Activated CD8-positive, alpha-beta T cell treated with anti-CD3 and anti-CD28 coated beads, Interleukin-2, amount 10 ng/mL, durations not matched to agents 7 days and 5 days (primary cell): ENCODE measurements at regions not wholly inside any gene's neighbourhood (a gene's known extent, or its start where the extent isn't known, plus 50 kb on each side); places are given as distances from the start of the nearest gene placed in this dataset.
"Not testable (repeated sequence)": the region's sequence is repeated elsewhere in the genome, so short reads cannot be mapped to it uniquely, and the experiment has no call there.

ENCODE experiments used
- ATAC-seq: fragments of 150-1000 bp; cut with Tn5 transposase; one replicate; pipeline ENCODE4 v1.10.0; 2021; ENCODE audit warnings: moderate library complexity
- CTCF ChIA-PET: fragments of 350-600 bp; sonication (Branson Sonifier 250); formaldehyde crosslinking; loops from one replicate; lab custom pipeline; 2021; ENCODE audit warnings: antibody characterized with exemption; lab: Charles Lee
- POLR2A ChIA-PET: fragments of 350-600 bp; sonication (Branson Sonifier 250); formaldehyde crosslinking; loops from one replicate; lab custom pipeline; 2021; ENCODE audit warnings: antibody characterized with exemption; lab: Charles Lee
- DNase-seq: peaks from one replicate; pipeline ENCODE4 v3.0.0-alpha.2; 2020
- H3K27ac Mint-ChIP-seq: one replicate; pipeline ENCODE4 v1.8.0; 2021; ENCODE audit warnings: mild to moderate bottlenecking, mixed read lengths
- H3K27me3 Mint-ChIP-seq: one replicate; pipeline ENCODE4 v1.8.0; 2021; ENCODE audit warnings: low read depth, mixed read lengths
- H3K36me3 Mint-ChIP-seq: one replicate; pipeline ENCODE4 v1.8.0; 2021; ENCODE audit warnings: low read depth, mixed read lengths
- H3K4me1 Mint-ChIP-seq: one replicate; pipeline ENCODE4 v1.8.0; 2021; ENCODE audit warnings: low read depth, mixed read lengths
- H3K4me3 Mint-ChIP-seq: one replicate; pipeline ENCODE4 v1.8.0; 2021; ENCODE audit warnings: mild to moderate bottlenecking, mixed read lengths
- H3K9me3 Mint-ChIP-seq: one replicate; pipeline ENCODE4 v1.8.0; 2022; ENCODE audit warnings: mixed read lengths; ENCODE audit not compliant: insufficient read depth

DNA sequence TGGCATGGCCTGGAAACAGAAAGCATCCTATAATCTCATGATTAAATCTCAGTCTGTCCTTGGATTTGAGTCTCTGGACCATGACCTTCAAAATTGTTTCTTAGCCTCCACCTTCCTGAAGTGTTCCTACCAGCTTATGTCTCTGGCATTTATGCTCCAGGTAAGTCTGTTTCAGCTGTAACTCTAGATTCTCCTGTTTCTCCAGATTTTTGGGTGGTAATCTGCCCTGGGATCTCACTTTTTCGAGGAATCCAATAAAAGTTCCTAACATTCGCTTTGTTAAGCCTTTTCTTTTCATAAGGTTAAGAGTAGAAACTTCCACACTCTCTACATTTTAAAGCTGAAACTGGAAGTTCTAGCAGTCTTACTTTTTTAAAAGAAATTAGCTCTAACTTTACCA, 318.5 kb downstream of the C6orf118 start:
- no peak for DNase-seq
- Mint-ChIP-seq H3K4me1 (no peaks in the 10 kb centered on the region), H3K9me3 (peaks cover 8% of the 10 kb centered on the region), H3K27me3 (no peaks in the 10 kb centered on the region), H3K4me3 (no peak overlapping the region), H3K36me3 (no peaks in the 10 kb centered on the region), H3K27ac (no peak overlapping the region)
- POLR2A ChIA-PET = no interaction called here
- CTCF ChIA-PET = no interaction called here
- no peak for ATAC-seq

DNA sequence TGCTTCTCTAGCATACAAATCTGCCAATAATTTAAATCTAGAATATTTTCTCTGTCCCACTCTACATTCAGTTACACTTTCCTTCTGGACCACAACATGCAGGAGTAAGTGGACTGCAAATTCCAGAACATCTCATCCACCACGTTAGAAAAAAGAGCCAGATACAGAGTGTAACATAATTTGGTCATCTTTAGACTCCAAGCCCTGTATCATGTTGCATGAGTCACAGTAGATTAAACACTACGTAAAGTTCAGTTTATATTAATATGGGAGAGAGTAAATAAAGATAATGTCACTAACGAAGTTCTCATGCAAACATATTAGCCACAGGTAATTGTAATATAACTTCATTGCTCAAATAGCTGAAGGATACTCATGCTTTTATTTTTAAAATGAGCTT, 327.0 kb downstream of the C6orf118 start:
- ATAC-seq = no peak

DNA sequence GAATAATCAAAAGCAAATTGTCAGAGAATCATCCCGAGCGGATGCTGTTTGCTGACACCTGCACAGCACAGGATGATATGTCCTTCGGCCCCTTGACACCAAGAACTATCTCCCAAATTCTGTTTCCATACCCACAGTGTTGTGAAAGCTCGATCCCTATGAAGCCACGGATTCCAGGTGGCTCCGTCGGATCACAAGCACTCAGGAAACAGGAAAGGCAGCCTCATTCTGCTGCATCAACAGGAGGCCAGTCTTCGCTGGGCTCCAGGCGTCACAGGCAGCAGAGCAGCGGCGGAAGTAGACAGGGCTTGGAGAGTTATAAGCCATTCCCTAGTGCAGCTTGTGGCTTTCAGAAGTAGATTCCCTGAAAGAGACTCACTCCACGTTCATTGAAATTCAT, 342.3 kb downstream of the C6orf118 start:
- no peaks in the 10 kb centered on the region for H3K36me3 Mint-ChIP-seq
- DNase-seq = no peak
- H3K9me3 Mint-ChIP-seq = peaks cover 4% of the 10 kb centered on the region
- CTCF ChIA-PET = no interaction called here
- no peak overlapping the region for H3K4me3 Mint-ChIP-seq
- H3K27ac Mint-ChIP-seq = no peak overlapping the region
- POLR2A ChIA-PET = no interaction called here
- ATAC-seq = no peak
- H3K4me1 Mint-ChIP-seq = no peaks in the 10 kb centered on the region
- no peaks in the 10 kb centered on the region for H3K27me3 Mint-ChIP-seq

More for the DNA sequence above, 327.0 kb downstream of the C6orf118 start:
- H3K4me1 Mint-ChIP-seq = no peaks in the 10 kb centered on the region
- ChIA-PET POLR2A (no interaction called here), CTCF (no interaction called here)
- no peaks in the 10 kb centered on the region for H3K27me3 Mint-ChIP-seq
- H3K27ac Mint-ChIP-seq = no peak overlapping the region
- H3K9me3 Mint-ChIP-seq = peaks cover 6% of the 10 kb centered on the region
- no peaks in the 10 kb centered on the region for H3K36me3 Mint-ChIP-seq
- no peak overlapping the region for H3K4me3 Mint-ChIP-seq
- no peak for DNase-seq

DNA sequence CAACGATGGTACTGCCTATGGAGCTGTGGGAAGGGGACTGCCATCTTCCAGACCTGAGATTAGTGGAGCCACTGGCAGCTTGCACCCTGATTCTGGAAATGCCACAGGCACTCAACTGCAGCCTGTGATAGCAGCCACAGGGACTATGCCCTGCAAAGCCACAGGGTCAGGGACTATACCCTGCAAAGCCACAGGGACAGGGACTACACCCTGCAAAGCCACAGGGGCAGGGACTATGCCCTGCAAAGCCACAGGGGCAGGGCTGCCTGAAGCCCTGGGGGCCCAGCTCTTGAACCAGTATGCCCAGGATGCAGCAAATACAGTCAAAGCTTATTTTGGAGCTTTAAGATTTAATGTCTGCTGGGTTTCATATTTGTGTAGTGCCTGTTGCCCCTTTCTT, 346.6 kb downstream of the C6orf118 start:
- H3K9me3 Mint-ChIP-seq = peaks cover 4% of the 10 kb centered on the region
- H3K27me3 Mint-ChIP-seq = no peaks in the 10 kb centered on the region
- ChIA-PET POLR2A (no interaction called here), CTCF (no interaction called here)
- DNase-seq (no peak), ATAC-seq (no peak)
- H3K36me3 Mint-ChIP-seq = no peaks in the 10 kb centered on the region
- no peak overlapping the region for H3K27ac Mint-ChIP-seq
- no peaks in the 10 kb centered on the region for H3K4me1 Mint-ChIP-seq
- no peak overlapping the region for H3K4me3 Mint-ChIP-seq

DNA sequence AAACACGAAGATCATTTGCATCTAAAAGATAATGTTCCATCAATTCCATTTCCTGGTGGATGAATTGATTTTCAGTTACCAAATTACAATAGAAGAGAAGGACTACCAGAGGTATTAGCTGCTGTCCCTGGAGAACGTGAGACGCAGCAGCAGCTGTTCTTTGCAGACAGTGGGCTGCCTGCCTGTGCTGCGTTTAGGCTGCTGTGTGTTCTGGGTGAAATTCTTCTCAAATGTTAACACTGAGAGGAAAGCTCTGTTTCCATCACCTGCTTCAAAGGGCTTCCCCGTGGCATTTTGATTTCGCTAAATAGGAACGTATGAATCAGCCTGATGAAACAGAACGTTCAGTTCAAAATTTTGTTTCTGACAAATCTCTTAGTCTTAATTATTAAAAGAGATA, 362.2 kb downstream of the C6orf118 start:
- ATAC-seq (no peak), DNase-seq (no peak)

DNA sequence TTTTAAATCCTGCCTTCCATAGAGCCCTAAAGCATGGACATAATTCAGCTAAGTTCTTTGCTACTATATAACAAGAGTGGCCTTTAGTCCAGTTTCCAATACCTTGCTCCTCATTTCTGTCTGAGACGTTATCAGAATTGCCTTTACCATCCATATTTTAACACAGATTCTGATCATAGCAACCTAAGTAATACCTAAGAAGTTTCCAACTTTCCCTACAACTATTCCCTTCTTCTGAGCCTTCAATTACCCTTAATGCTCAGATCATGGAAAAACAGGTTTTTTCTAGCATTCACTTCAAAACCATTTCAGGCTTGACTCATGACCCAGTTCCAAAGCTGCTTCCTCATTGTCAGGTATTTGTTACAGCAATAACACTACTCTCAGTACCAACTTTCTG, 367.1 kb downstream of the C6orf118 start:
- Mint-ChIP-seq H3K4me3 (no peak overlapping the region), H3K27ac (no peak overlapping the region), H3K4me1 (no peaks in the 10 kb centered on the region), H3K36me3 (no peaks in the 10 kb centered on the region), H3K27me3 (no peaks in the 10 kb centered on the region), H3K9me3 (no peaks in the 10 kb centered on the region)
- ATAC-seq (no peak), DNase-seq (no peak)
- ChIA-PET POLR2A (no interaction called here), CTCF (no interaction called here)

More for the DNA sequence above, 362.2 kb downstream of the C6orf118 start:
- Mint-ChIP-seq H3K27me3 (no peaks in the 10 kb centered on the region), H3K4me3 (no peak overlapping the region), H3K9me3 (no peaks in the 10 kb centered on the region), H3K4me1 (no peaks in the 10 kb centered on the region), H3K36me3 (no peaks in the 10 kb centered on the region), H3K27ac (no peak overlapping the region)
- ChIA-PET CTCF (no interaction called here), POLR2A (no interaction called here)

DNA sequence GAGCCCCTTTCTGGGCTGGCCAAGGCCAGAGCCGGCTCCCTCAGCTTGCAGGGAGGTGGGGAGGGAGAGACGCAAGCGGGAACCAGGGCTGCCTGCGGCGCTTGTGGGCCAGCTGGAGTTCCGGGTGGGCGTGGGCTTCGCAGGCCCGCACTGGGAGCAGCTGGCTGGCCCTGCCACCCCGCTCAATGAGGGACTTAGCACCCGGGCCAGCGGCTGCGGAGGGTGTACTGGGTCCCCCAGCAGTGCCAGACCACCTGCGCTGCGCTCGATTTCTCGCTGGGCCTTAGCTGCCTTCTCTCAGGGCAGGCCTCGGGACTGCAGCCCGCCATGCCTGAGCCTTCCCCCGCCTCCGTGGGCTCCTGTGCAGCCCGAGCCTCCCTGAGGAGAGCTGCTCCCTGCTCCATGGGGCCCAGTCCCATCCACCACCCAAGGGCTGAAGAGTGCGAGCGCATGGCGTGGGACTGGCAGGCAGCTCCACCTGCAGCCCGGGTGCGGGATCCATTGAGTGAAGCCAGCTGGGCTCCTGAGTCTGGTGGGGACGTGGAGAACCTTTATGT, 376.1 kb downstream of the C6orf118 start:
- H3K4me1 Mint-ChIP-seq, POLR2A ChIA-PET, H3K27me3 Mint-ChIP-seq, H3K36me3 Mint-ChIP-seq, ATAC-seq, H3K27ac Mint-ChIP-seq, H3K4me3 Mint-ChIP-seq, CTCF ChIA-PET, H3K9me3 Mint-ChIP-seq, DNase-seq: not testable (repeated sequence)

DNA sequence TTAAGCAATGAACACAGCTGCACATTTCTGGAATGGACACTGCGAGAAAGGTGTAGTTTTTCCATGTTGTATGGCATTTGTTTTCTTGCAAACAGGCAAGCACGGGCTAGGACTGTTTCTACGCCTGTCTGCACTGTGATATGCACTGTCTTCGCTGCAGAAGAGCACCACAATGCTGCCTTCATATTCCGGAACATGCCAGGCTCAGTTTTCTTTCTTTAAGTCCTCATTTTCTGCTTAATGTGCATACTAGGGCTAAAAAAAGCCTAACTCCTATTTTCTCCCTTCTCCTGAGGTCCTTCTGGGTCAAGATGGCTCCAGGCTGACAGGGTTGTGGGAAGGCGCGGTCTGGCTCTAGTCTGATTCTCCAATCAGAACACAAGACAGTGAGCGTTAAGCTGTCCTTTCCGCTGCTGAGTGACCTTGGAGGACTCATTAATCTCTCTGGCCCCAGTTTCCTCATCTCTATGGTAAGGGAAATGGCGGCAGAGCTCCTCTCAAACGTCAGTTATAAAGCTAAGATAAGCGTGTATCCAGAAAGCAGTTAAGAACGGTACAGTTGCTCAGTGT, 379.9 kb downstream of the C6orf118 start:
- H3K36me3 Mint-ChIP-seq = no peaks in the 10 kb centered on the region
- H3K27ac Mint-ChIP-seq = no peak overlapping the region
- no peaks in the 10 kb centered on the region for H3K9me3 Mint-ChIP-seq
- ATAC-seq (no peak), DNase-seq (no peak)
- CTCF ChIA-PET = no interaction called here
- no peak overlapping the region for H3K4me3 Mint-ChIP-seq
- no peaks in the 10 kb centered on the region for H3K27me3 Mint-ChIP-seq
- H3K4me1 Mint-ChIP-seq = no peaks in the 10 kb centered on the region
- POLR2A ChIA-PET = no interaction called here

DNA sequence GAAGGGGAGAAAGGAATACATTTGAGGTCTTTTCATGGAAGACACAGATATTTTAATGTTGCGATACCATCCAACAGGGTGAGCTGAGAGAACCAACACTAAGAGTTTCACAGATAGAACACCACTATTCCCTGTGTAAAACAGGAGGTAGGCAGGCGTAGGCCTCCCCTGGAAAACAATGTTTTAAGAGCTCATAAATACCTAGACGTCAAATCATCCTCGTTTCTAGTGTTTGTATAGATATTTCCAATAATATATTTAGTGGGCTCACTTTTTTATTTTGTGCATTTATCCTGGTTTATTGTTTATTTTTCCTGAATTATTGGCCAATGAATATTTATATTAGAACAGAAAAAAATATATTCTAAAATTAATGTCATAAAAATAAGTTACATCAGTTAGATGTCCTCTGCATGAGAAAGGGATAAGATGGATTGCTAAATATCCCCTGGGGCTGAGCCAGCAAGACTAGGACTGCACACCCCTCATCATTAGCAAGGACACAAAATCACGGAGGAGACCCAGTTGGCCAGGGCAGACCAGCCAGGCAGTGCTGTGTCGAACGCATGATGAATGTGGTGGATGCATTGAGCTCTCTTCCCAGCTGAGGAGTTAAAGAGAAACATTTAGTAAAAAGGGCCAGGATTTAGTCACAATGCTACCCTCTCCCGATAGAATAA, 380.5 kb downstream of the C6orf118 start:
- POLR2A ChIA-PET = no interaction called here
- no peak overlapping the region for H3K27ac Mint-ChIP-seq
- no peak overlapping the region for H3K4me3 Mint-ChIP-seq
- ATAC-seq (no peak), DNase-seq (no peak)
- H3K9me3 Mint-ChIP-seq = no peaks in the 10 kb centered on the region
- H3K4me1 Mint-ChIP-seq = no peaks in the 10 kb centered on the region
- no peaks in the 10 kb centered on the region for H3K36me3 Mint-ChIP-seq
- H3K27me3 Mint-ChIP-seq = no peaks in the 10 kb centered on the region
- CTCF ChIA-PET = no interaction called here

DNA sequence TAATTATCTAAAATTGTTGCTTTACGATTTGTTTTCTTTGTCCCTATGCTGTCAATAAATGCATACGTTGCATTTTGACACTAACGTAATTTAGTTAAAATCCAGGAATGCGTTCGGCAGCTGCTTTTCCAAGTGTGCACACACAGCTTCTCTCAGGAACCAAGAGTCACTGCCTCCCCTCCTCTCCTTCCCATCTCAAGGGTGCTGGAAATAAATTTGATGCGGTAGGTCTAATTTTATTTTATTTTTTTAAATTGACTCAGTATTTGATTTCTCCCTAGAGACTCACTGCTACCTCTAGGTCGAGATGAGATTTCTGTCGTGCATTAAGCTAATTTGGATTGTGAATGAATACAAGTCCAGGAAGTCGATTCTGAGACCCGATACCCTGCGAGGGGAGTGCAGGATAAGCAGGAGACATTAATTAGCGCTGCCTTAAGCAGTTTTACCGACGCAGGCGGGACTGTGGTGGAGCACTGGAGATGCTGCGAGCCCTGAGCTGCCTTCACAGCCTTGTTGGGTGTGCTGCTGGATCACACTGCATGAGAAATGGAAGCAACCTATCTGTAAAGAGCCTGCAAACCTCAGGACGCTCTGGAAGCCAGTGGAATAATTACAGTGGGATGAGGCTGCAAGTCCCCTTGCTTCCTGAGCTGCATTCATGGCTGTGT, 381.2 kb downstream of the C6orf118 start:
- no peaks in the 10 kb centered on the region for H3K36me3 Mint-ChIP-seq
- H3K9me3 Mint-ChIP-seq = no peaks in the 10 kb centered on the region
- CTCF ChIA-PET = interaction anchor here (0.6 kb wide), 1 partner anchor 841 kb away, joined by 3 read pairs; no protein-coding TSS in a partner anchor
- H3K4me1 Mint-ChIP-seq = no peaks in the 10 kb centered on the region
- ATAC-seq (no peak), DNase-seq (no peak)
- POLR2A ChIA-PET = no interaction called here
- no peaks in the 10 kb centered on the region for H3K27me3 Mint-ChIP-seq
- no peak overlapping the region for H3K4me3 Mint-ChIP-seq
- no peak overlapping the region for H3K27ac Mint-ChIP-seq

DNA sequence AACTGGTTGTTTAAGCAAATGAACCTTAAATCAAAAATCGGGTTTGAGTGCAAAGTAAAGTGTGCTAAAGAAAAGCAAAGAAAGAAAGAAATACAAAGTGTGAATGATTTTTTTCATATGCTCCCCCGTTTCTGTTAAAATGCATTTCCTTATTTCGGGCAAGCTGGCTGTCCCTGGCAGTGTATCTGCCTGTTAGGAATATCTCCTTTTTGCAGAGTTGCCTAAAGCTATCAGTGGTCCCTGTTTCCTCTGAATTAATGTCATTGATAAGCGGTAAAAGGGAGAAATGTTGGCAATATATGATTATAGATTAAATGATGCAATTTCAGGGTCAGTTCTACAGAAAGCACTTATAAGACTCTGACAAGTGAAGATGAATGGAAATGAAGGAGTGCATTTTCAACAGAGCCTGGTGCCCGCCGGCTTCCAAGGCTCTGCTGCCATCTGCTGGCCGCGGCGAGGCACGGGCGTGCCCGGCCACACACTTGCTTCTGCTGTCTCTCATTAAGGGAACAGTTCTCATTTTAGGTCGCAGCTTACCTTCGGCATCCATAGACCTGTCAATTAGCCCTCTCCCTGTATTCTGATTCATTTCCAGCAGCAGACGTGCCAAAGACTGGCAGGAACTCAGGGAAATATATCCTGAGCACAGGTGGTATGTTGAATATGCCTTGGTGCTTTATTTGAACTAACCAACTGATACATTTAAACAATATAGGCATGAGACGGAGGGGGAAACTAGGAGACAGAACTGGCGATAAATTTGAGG, 381.9 kb downstream of the C6orf118 start:
- H3K36me3 Mint-ChIP-seq = no peaks in the 10 kb centered on the region
- ChIA-PET POLR2A (no interaction called here), CTCF (interaction anchor here (0.6 kb wide), 1 partner anchor 12 kb away, joined by 3 read pairs; no protein-coding TSS in a partner anchor)
- DNase-seq = peak; percentile 56
- peak; percentile 89 for ATAC-seq
- H3K4me1 Mint-ChIP-seq = no peaks in the 10 kb centered on the region
- no peak overlapping the region for H3K4me3 Mint-ChIP-seq
- no peaks in the 10 kb centered on the region for H3K27me3 Mint-ChIP-seq
- H3K27ac Mint-ChIP-seq = no peak overlapping the region
- H3K9me3 Mint-ChIP-seq = no peaks in the 10 kb centered on the region
